Activated CD8-positive, alpha-beta memory T cell treated with anti-CD3 and anti-CD28 coated beads, Interleukin-2, amount 50 U/mL, for 48 hours (primary cell): ENCODE measurements at regions not wholly inside any gene's neighbourhood (a gene's known extent, or its start where the extent isn't known, plus 50 kb on each side); places are given as distances from the start of the nearest gene placed in this dataset.

Source experiments
- DNase-seq: peaks from one replicate; pipeline ENCODE4 v3.0.0-alpha.2; 2020

GRCh38 chr10:60728056-60728455 lies 50.2 kb upstream of the CDK1 start:
- DNase-seq, result no peak

- no peak for DNase-seq
Observed at GRCh38 chr10:60726257-60726656, 52.0 kb upstream of the CDK1 start.

- no peak for DNase-seq
Observed at GRCh38 chr10:60722623-60723022, 55.7 kb upstream of the CDK1 start.

- no peak for DNase-seq
Observed at GRCh38 chr10:60719721-60720120, 58.6 kb upstream of the CDK1 start.

GRCh38 chr10:60718886-60719285 lies 59.4 kb upstream of the CDK1 start:
- DNase-seq, result no peak

- no peak for DNase-seq
Observed at GRCh38 chr10:60717852-60718251, 60.4 kb upstream of the CDK1 start.

GRCh38 chr10:60714233-60714632 lies 64.0 kb upstream of the CDK1 start:
- no peak for DNase-seq

- DNase-seq, result no peak
Observed at GRCh38 chr10:60711496-60711895, 66.8 kb upstream of the CDK1 start.

GRCh38 chr10:60710041-60710440 lies 68.2 kb upstream of the CDK1 start:
- no peak for DNase-seq

GRCh38 chr10:60708666-60709065 lies 69.6 kb upstream of the CDK1 start:
- DNase-seq, result no peak

- no peak for DNase-seq
Observed at GRCh38 chr10:60707841-60708240, 70.4 kb upstream of the CDK1 start.

- DNase-seq, result no peak
Observed at GRCh38 chr10:60706146-60706545, 72.1 kb upstream of the CDK1 start.

GRCh38 chr10:60705376-60705775 lies 72.9 kb upstream of the CDK1 start:
- no peak for DNase-seq

GRCh38 chr10:60704471-60704870 lies 73.8 kb upstream of the CDK1 start:
- DNase-seq, result no peak

- DNase-seq, result no peak
Observed at GRCh38 chr10:60703266-60704041, 74.8 kb upstream of the CDK1 start.

GRCh38 chr10:60687679-60688078 lies 90.6 kb upstream of the CDK1 start:
- DNase-seq, result no peak

GRCh38 chr10:60684091-60684490 lies 94.2 kb upstream of the CDK1 start:
- no peak for DNase-seq

- DNase-seq, result no peak
Observed at GRCh38 chr10:60681103-60681502, 97.2 kb upstream of the CDK1 start.

GRCh38 chr10:60679388-60679990 lies 98.8 kb upstream of the CDK1 start:
- DNase-seq, result no peak

- DNase-seq, result no peak
Observed at GRCh38 chr10:60678978-60679377, 99.3 kb upstream of the CDK1 start.

GRCh38 chr10:60677531-60678129 lies 100.6 kb upstream of the CDK1 start:
- no peak for DNase-seq

- DNase-seq, result no peak
Observed at GRCh38 chr10:60675236-60675635, 103.0 kb upstream of the CDK1 start.

- DNase-seq, result no peak
Observed at GRCh38 chr10:60669501-60669900, 108.8 kb upstream of the CDK1 start.

- no peak for DNase-seq
Observed at GRCh38 chr10:60666221-60666620, 112.1 kb upstream of the CDK1 start.
